ENCODE measurements at regions not wholly inside any gene's neighbourhood (a gene's known extent, or its start where the extent isn't known, plus 50 kb on each side); places are given as distances from the start of the nearest gene placed in this dataset.

DNA sequence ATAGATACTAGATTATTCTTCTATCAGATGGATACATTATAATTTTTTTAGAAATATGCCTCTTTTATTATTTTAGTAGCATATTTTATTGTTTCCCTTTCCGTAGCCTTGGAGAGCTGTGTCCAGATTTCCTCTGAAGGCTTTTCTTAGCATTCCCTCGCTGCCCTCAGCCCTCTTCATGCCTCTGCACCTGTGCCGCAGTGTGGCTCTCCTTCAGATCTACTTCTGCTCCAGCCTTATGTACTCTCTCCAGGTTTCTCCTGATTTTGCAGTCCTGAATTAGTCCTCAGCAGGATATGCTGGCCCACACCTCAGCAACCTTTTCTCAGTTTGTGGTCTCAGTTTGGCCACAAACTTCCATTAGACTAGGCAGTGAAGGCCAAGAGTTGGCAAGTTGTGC lies 1052.0 kb downstream of the TAF11L14 start:
- DNase-seq: no peak
- no peaks in the 10 kb centered on the region for H3K4me1 Mint-ChIP-seq (ENCODE audit: low read depth, unreplicated experiment)
- Histone ChIP-seq H3K36me3 (ENCODE audit: control insufficient read depth, insufficient read depth, low read length) (no peaks in the 10 kb centered on the region), H3K4me3 (ENCODE audit: low read depth, low read length) (no peak overlapping the region), H3K9me3 (no peaks in the 10 kb centered on the region), H3K4me1 (no peaks in the 10 kb centered on the region), H3K27me3 (replicated peaks; ENCODE audit: control insufficient read depth, insufficient read depth, low read length) (no peaks in the 10 kb centered on the region)
- POLR2A ChIA-PET: no interaction called here
- H3K27ac Mint-ChIP-seq (ENCODE audit: unreplicated experiment): no peak overlapping the region
- no TSS peak for BruUV-seq (replicated peaks)
- H3K4me3 Mint-ChIP-seq (ENCODE audit: unreplicated experiment): no peak overlapping the region
- H3K9me3 Mint-ChIP-seq (ENCODE audit: unreplicated experiment): no peaks in the 10 kb centered on the region
- CTCF ChIA-PET: interaction anchor here (0.8 kb wide), 1 partner anchor 12 kb away, joined by 3 read pairs; no protein-coding TSS in a partner anchor
- peaks cover 3% of the 10 kb centered on the region for H3K27me3 Mint-ChIP-seq (ENCODE audit: insufficient read depth, unreplicated experiment)
- TF ChIP-seq, protein P1, sequence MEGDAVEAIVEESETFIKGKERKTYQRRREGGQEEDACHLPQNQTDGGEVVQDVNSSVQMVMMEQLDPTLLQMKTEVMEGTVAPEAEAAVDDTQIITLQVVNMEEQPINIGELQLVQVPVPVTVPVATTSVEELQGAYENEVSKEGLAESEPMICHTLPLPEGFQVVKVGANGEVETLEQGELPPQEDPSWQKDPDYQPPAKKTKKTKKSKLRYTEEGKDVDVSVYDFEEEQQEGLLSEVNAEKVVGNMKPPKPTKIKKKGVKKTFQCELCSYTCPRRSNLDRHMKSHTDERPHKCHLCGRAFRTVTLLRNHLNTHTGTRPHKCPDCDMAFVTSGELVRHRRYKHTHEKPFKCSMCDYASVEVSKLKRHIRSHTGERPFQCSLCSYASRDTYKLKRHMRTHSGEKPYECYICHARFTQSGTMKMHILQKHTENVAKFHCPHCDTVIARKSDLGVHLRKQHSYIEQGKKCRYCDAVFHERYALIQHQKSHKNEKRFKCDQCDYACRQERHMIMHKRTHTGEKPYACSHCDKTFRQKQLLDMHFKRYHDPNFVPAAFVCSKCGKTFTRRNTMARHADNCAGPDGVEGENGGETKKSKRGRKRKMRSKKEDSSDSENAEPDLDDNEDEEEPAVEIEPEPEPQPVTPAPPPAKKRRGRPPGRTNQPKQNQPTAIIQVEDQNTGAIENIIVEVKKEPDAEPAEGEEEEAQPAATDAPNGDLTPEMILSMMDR (IDR thresholded peaks at IDR 0.05; ENCODE audit: insufficient read depth in 1 of 2, low read depth in 1 of 2, low read length in 1 of 2, severe bottlenecking in 1 of 2, unreplicated experiment in 1 of 2): no peak
- intact Hi-C loops (cut with micrococcal nuclease; ENCODE audit: unreplicated experiment): no loop called here
- no peaks in the 10 kb centered on the region for H3K36me3 Mint-ChIP-seq (ENCODE audit: insufficient read depth, unreplicated experiment)

DNA sequence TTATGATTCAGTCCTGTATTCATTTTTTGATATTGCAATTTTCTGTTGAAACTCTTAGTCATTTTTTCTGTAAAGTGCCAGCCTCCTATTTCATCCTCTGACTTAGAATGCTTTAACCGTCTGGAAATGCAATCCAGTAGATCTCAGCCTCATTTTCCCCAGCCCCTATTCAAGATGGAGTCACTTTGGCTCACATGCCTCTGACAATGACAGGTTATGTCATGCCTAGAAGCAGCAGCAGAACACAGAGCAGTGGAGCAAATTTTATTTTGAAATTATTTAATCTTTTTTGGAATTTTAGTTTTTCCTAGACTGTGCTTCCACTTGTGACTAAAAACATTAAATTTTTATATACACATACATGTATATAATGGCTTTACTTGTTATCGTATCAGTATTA lies 1053.2 kb downstream of the TAF11L14 start:
- Mint-ChIP-seq H3K36me3 (ENCODE audit: insufficient read depth, unreplicated experiment) (no peaks in the 10 kb centered on the region), H3K27ac (ENCODE audit: unreplicated experiment) (no peak overlapping the region), H3K9me3 (ENCODE audit: unreplicated experiment) (no peaks in the 10 kb centered on the region), H3K4me3 (ENCODE audit: unreplicated experiment) (no peak overlapping the region), H3K4me1 (ENCODE audit: low read depth, unreplicated experiment) (no peaks in the 10 kb centered on the region), H3K27me3 (ENCODE audit: insufficient read depth, unreplicated experiment) (peaks cover 3% of the 10 kb centered on the region)
- CTCF ChIA-PET: no interaction called here
- Histone ChIP-seq H3K4me3 (ENCODE audit: low read depth, low read length) (no peak overlapping the region), H3K4me1 (no peaks in the 10 kb centered on the region), H3K27me3 (replicated peaks; ENCODE audit: control insufficient read depth, insufficient read depth, low read length) (no peaks in the 10 kb centered on the region), H3K36me3 (ENCODE audit: control insufficient read depth, insufficient read depth, low read length) (no peaks in the 10 kb centered on the region), H3K9me3 (no peaks in the 10 kb centered on the region)
- TF ChIP-seq, protein P1 (IDR thresholded peaks at IDR 0.05; ENCODE audit: insufficient read depth in 1 of 2, low read depth in 1 of 2, low read length in 1 of 2, severe bottlenecking in 1 of 2, unreplicated experiment in 1 of 2): no peak
- BruUV-seq (replicated peaks): no TSS peak
- intact Hi-C loops (cut with micrococcal nuclease; ENCODE audit: unreplicated experiment): no loop called here
- POLR2A ChIA-PET: no interaction called here
- no peak for DNase-seq

DNA sequence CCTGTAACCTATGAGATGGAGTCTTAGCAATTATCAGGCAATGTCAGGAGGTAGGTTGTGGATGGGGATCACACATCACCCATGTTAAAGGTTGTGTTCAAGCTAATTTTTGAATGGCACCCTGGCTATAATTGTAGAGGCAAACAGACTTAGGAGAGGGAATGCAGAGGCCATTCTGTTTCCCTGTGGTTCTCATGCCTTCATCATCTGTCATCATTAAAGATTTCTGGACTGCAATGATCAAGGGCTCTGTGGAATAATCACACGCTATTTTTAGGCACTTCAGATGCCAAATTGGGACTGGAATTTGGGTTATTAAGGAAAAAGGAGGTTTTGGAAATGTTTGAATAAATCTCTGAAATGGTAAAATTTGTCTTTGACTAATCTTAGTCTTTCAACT lies 1065.4 kb downstream of the TAF11L14 start:
- intact Hi-C loops (cut with micrococcal nuclease; ENCODE audit: unreplicated experiment): no loop called here

More for the DNA sequence above, 1065.4 kb downstream of the TAF11L14 start:
- TF ChIP-seq, protein P1 (IDR thresholded peaks at IDR 0.05; ENCODE audit: insufficient read depth in 1 of 2, low read depth in 1 of 2, low read length in 1 of 2, severe bottlenecking in 1 of 2, unreplicated experiment in 1 of 2): no peak
- Histone ChIP-seq H3K4me1 (no peaks in the 10 kb centered on the region), H3K36me3 (ENCODE audit: control insufficient read depth, insufficient read depth, low read length) (no peaks in the 10 kb centered on the region), H3K9me3 (no peaks in the 10 kb centered on the region), H3K4me3 (ENCODE audit: low read depth, low read length) (no peak overlapping the region), H3K27me3 (replicated peaks; ENCODE audit: control insufficient read depth, insufficient read depth, low read length) (no peaks in the 10 kb centered on the region)
- ChIA-PET POLR2A (no interaction called here), CTCF (no interaction called here)
- H3K9me3 Mint-ChIP-seq (ENCODE audit: unreplicated experiment): no peaks in the 10 kb centered on the region
- H3K4me3 Mint-ChIP-seq (ENCODE audit: unreplicated experiment): no peak overlapping the region
- no peaks in the 10 kb centered on the region for H3K4me1 Mint-ChIP-seq (ENCODE audit: low read depth, unreplicated experiment)
- no TSS peak for BruUV-seq (replicated peaks)
- no peaks in the 10 kb centered on the region for H3K36me3 Mint-ChIP-seq (ENCODE audit: insufficient read depth, unreplicated experiment)
- no peak for DNase-seq
- H3K27ac Mint-ChIP-seq (ENCODE audit: unreplicated experiment): no peak overlapping the region
- peaks cover 2% of the 10 kb centered on the region for H3K27me3 Mint-ChIP-seq (ENCODE audit: insufficient read depth, unreplicated experiment)
